EH (cell line): ENCODE measurements at regions not wholly inside any gene's neighbourhood (a gene's known extent, or its start where the extent isn't known, plus 50 kb on each side); places are given as distances from the start of the nearest gene placed in this dataset.
A peak's percentile ranks its signal among the peaks of the same experiment; 100 is the strongest.

ENCODE experiments used
- DNase-seq: peaks from one replicate; pipeline ENCODE4 v3.0.0-alpha.2; 2015; ENCODE audit warnings: low read depth

DNA sequence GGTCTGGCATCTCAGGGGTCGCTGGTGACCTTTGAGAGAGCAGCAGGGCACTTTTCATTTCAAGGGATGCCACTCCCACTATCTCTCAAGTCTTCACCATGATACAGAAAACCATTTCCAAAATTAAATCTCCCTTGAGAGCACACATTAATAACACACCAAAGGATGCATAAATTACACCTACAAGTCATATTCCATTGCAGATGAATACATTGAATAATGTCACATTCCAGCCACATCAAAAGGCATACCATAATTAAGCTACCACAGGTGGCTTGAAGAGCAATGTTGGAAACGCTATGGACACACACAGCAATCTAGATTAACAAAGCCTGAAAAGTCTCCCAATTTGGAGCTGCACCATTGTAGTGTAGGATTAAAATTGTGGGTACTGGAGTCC is 353.3 kb upstream of the ZMIZ1 start:
- DNase-seq, result no peak

DNA sequence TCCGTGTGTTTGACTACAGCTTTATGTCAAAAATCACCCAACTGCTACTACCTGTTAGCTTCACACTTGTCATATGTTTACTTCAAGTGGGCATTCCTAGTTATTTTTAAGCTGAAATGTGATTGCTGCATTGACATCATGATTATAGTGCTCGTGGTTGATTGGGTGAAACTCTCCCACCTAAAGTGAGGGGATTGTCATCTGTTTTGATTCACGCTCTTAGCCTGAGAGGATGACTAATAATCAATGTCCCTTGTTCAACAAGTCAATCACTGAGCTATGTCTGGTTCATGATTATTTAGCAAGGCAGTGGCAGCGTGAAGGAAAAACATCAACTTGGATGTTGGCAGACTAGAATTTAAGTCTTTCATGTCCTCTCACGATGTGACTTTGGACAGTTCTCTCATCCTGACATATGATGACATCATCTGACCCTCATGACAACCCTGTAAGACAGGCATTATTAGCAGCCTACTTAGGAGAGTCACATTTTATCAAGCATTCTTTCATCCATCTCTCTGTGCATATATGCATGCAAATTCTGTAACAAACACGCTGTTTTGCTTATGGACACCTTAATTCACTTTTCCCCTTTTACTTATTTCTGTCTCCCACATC is 352.6 kb upstream of the ZMIZ1 start:
- no peak for DNase-seq

DNA sequence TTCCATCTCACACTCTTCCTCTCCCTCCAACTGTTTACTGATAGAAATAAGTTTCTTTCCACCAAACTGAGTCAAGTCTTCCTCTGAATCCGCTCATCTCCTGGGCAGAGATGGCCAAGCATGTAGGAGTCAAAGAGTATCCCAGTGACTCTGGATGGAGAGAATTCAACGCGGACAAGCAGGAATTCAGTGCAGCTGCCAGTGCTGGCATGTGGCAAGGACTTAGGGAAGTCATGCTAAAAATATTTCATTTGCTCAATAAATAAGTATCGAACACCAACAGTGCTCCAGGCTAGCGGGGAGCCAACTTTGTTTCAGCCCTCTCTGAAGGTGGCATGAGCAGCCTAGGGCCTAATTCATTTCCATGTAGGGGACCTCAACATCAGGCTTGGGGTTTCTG is 351.6 kb upstream of the ZMIZ1 start:
- DNase-seq, result peak; percentile 85

DNA sequence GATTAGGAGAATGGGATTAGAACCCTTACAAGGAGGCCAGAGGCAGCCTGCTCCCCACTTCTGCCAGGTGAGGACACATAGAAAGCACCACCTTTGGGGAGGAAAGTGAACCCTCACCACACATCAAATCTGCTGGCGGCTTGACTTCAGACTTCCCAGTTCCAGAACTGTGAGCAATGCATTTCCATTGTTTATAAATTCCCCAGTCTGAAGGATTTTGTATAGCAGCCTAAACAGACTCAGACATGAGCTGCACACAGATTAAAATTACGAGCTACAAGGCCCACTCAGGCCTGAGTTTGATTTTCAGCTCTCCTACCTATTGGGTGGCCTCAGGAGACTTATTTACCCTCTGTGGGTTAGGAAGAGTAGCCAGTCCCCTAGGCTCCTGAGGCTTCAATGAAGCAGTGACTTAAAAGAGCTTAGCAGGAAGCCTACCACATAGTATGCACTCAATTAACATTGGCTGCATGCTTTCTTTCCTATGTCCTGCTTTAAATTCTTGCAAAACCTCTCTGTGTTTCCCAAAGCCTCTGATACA is 350.7 kb upstream of the ZMIZ1 start:
- DNase-seq, result peak; percentile 18

DNA sequence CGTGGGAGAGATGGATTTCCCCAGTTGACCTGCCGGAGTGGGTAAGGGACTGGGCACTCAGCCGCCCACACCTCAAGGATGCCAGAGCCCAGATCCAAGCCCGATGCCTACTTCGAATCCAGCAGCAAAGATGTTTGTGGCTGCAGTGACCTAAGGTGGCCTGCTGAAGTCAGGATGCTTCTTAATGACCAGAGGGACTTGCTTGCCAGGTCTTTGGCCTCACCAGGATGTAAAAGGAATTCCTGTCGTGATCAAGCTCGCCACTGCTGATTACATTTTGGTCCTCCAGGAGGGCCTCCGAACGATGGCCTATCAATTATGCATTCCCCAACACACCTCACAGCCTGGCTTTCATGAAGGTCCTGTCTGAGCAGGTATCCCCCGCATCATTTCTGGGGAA is 349.5 kb upstream of the ZMIZ1 start:
- DNase-seq, result no peak

DNA sequence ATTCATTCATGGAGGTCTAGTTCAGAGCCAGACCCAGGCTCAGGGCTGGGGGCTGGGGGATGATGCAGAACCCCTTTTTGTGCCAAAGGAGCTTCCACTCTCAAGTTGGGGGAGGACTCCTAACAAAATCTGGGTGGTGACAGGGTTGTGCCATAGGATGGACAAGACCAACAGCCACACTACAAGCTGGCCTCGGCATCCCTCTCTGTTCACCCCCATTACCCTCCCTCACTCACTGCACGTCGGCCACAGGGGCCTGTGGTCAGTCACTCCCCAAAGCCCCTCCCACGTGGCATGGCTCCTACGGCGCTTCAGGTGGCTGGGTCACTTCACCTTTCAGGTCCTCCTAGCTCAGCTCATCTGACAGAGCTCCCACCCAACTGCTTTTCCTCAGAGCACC is 348.7 kb upstream of the ZMIZ1 start:
- DNase-seq, result no peak

DNA sequence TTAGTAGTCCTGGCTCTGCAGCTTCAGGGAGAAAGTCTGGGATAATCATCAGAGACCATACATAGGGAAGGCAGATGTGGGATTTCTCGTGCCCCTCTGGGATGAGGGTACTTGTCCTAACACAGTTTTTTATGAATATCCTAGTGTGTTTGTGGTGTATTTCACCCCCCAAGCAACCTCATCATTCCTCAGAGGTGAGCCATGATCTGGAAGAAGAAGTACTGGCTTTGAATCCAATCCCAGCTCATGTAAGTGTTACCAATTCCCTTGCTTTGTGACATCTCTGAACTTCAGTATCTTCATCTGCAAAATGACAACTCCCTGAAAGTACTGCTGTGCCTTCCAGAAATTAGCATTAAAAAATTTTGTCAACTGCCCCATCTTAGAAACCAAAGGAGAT is 347.5 kb upstream of the ZMIZ1 start:
- no peak for DNase-seq

DNA sequence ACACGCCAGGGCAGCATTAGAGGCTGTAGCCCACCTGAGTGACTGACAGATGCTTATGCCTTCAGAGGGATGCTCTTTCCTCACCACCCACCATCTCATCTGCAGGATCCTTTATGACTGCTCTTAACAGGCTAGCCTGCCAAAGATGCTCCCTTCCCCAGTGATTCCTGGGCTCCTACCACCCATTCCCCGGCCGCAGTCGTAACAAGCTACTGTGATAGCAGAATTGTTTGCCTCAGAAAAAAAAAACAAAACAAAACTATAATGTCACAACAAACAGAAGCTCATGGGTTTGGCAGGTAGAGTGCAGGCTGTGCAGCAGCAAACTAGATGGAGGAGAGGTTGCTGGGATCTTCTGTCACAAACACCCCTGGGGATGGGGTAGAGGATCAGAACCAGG is 343.9 kb upstream of the ZMIZ1 start:
- no peak for DNase-seq

DNA sequence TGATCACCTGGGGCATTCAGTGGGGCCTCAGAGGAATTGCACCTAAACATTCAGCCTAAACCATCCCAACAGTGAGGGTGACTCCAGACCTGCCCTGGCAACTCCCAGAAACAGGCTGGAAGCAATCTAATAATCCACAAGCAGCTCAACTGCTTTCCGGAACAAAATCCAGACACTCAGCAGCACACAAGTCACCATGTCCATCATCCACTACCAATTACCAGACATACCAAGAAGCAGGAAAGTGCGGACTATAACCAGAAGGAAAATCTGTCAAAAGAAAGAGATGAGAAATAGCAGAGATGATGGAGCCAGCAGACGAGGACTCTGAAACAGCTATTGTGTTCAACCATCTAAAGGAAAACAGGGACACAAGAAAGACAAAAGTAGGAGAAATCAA is 342.6 kb upstream of the ZMIZ1 start:
- DNase-seq, result no peak

DNA sequence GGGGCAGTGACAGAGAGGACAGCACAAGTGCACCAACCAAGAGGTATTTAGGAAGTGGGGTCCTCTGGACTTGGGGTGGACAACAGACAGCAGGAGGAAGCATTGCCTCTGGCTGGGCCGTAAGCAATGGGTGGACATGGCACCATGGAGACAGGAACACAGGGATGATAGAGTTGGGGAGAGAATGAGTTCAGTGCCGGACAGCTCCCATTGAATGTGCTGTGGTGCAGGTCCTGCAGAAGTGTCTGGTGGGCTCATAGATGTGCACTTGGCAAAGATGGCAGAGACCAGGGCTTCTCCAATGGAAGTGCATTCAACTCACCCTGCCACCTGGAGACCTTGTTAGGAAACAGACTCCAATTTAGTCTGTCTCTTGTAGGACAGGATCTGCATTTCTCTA is 341.5 kb upstream of the ZMIZ1 start:
- no peak for DNase-seq

DNA sequence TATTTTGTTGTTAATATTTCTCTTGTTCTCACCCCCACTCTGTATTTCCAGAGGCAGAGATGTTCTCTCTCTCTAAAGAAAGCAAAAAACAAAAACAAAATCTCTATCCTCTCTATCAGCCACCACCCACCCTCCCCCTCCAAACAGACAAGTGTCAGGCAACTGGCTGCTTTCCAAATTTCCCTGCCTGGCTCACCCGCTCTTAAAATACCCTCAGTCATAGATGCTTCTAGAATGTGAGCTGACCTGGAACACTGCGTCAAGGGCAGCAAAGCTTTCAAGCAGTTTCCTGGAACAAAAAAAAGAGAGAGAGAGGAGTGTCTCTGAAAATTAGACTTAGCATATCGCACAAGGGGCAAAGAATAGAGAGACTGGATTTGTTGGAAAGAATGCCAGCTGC is 341.0 kb upstream of the ZMIZ1 start:
- no peak for DNase-seq

DNA sequence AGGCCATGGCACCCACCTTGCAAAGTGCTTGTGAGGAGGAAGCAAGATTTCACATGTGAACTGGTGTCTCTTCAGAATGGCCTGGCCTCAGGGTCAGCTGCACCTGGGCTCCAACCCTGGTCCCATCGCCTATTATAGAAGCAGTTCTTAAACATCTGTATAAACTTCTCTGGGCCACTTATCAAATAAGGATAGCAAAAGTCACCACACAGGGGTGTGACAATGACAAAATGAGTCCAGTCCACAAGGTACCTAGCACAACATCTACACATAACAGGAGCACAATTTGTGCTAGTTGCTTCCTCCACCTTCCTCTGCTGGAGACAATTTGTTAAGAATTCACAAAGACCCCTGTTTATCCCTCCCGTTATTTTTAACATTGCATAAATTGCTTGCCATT is 340.6 kb upstream of the ZMIZ1 start:
- no peak for DNase-seq

DNA sequence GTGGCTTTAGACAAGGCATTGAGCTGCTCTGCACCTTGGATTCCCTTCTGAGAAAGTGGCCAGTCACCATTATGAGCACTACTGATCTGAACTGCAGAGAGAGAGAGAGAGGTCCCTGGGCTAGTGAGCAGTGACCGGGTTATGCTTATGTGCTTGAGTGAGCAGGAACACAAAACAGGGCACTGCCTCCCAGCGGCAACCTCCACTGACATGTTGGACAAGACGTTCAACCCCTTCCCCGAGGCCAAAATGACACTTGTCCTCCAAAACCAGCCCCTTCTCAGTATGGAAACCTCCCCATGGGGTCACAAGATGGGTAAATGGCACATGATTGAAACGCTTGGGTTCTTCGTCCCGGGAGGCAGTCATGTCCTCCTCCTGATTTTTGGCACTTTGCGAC is 339.4 kb upstream of the ZMIZ1 start:
- DNase-seq, result no peak

DNA sequence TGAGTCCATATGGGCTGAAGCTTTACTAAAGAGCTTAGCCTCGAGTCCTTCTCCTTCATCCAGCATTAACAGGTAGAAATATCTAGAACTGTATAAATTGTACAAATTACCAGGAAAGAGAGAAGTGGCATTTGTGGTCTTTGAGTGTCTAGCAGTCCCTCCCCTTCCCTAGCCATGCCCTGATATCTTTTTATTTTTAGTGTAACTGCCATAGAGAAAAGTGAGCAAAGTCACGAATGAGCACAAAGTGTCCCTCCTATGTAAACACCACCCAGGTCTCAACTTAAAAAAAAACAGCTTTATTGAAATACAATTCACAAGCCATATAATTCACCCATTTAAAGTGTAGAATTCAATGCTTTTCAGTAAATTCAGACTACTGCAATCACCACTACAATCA is 339.0 kb upstream of the ZMIZ1 start:
- no peak for DNase-seq

DNA sequence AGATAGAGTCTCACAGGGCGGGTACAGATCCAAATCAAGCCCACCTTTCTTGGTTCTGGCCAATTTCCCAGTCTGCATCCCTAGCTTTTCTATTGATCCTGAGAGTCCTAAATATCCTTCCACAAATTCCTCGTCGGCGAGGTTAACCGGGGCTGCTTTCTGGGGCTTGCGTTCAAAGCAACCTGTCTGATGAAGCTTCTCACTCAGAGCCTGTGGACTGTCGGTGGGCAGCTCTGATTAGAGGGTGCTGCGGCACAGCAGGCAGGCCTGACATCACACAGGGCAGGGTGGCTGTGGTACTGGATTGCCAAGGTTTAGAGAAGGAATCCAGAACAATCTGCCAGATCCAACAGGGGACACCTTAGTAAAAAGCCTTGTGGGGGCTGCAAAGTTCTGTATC is 338.0 kb upstream of the ZMIZ1 start:
- DNase-seq, result no peak

DNA sequence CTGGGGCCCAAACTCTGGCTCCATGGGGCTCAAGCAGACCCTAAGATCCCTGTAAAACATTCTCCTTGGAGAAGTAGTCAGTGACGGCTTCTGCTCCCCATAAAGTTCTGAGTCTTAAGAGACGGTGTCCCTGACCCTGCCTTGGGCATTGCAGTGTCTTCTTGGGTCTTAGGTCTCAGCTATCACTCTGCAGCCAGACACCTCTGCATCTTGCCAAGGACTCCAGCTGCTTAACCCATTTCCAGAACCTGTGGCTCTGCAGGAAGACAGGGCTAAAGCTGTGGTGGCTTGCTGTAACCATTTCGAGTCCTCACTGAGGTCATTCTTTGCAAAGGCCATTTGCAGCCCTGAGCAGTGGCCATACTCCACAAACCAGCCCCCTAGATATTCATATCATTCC is 337.1 kb upstream of the ZMIZ1 start:
- no peak for DNase-seq

DNA sequence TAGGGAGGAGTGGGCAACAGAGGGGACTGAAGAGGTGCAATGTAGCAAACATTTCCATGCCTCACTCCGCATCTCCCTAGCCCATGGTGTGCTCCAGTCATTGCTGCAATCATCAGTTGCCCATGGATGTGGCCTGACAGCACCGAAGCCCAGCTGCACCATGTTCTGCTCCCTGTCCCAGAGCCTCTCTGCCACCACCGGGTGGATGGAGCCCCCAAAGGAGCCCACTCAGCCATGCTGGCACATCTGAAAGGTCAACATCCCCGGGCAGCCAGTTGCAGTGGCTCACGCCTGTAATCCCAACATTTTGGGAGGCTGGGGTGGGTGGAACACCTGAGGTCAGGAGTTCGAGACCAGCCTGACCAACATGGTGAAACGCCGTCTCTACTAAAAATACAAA is 336.4 kb upstream of the ZMIZ1 start:
- no peak for DNase-seq

DNA sequence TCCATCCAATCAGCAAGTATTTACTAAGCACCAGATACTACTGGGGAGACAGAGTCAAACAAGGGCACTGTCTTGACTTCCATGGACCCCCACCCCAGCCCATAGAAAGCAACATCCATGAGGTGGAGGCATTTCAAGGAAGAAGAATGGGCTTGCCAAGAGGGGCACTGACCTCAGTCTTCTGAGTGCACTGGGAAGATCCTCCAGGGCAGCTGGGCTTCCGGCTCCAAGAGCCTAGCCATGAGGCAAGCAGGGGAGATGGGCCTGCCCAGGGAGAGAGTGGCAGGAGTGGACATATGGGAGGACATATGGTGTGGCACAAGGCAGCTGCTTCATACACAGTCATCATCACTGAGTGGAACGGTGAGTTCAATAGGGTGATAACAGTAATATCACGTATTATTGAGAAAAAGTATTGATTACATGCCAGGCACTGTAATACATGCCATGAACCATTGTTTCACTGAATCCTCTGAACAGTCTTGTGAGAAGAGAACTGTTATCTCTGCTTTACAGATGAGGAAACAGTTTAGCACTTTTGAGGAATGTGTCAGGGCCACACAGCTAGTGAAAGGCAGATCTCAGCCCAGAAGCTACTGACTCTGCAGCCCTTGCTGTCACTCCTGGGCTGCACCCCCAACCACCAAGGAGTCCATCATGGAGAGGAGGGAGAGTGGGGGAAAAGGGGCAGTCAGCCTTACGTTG is 331.7 kb upstream of the ZMIZ1 start:
- DNase-seq, result no peak

DNA sequence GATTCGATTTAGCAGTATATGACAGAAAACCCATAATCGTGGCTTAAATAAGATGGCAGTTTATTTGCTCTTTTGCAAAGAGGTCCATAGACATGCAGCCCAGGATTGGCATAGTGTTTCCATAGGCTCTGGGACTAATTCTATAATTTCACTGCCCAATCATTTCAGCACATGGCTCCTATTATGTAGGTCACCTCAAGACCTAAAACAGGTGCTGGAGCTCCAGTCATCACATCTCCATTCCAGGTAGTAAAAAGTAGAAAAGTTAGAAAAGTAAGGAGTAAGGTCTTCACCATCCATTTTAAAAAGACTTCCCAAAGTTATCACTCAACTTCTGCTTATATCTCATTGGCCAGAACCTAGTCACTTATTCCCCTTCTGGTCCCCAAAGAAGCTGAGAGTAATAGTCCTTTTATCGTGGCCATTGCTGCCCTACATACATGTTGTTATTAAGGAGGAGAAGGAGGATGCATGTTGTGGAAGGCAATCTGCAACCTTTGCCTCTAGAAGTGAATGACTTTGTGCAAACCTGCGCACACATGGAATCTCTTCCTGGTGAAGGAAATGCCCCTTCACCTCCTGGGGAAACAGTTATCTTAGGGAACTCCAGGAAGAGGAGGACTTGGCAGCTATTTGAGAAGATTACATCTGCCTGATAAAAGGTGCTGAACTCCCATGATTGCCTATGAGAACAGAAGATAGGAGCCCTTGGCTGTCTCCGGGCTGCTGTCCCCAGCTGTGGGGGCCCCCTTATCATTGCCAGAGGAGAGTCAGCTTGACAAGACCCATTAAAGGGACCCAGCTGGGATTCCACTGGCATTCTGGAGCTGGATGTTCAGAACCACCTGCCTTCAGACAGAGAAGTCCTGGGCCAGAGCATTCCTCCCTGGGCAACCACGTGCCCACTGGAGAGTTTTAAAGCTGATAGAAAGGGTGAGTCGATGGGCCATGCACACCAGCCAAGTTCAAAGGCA is 330.6 kb upstream of the ZMIZ1 start:
- no peak for DNase-seq

DNA sequence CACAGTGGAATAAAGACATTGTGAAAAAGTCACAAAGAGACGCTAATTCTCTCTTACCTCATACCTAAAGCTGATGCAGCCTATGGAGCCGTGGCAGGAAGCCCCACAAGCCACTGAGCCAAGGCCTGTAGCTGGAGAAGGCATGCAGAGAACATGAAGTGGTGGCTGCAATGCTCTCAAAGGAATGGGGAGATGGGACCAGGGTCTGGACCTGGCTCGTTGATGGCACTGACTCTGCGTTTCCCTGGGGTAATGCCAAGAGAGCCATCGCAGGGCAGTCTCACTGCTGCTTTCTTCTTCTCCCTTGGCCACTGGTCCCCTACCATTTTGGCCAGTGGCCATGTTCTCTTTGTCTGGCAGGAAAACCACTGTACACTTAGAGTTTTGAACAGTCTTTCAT is 329.9 kb upstream of the ZMIZ1 start:
- DNase-seq, result no peak

DNA sequence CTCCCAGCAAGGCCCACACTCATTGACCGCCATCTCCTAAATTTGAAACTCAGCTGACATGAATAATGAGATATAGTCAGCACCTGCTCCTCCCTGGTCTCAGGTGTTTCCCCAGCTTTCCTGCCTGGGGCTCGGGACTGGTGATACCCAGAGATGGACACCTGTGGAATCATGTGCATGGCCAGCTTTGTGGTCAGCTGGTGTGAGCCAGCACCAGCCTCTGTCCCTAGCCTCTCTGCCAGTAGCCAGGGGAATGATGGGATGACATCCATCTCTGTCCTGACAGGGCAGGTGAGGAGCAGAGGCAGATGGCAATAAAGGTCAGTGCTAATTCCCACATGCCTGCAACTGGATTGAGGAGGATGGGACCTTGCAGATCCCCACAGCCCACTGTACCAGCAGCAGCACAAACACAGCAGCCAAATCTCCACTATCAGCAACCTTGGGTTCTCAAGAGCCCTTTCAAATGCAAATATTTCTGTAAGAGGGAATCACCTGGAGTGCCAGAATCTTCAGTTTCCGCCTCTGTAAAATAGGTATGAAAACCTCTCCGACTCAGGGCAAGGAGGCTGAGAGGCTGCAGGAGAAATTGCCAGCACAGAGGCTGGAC is 329.2 kb upstream of the ZMIZ1 start:
- no peak for DNase-seq
